HUDEP-2 (cell line): ENCODE measurements at regions not wholly inside any gene's neighbourhood (a gene's known extent, or its start where the extent isn't known, plus 50 kb on each side); places are given as distances from the start of the nearest gene placed in this dataset.
A peak's percentile ranks its signal among the peaks of the same experiment; 100 is the strongest.

Source experiments
- DNase-seq, 76 experiments: peaks; one replicate each; lab custom pipeline; 2025; ENCODE audit not compliant: unreplicated experiment in 76 of 76; lab: John Stamatoyannopoulos, UW

- peak in 63 of 76 experiments; percentile 6 to 81 (median 50) for DNase-seq
Measured at GRCh38 chr17:74089869-74090464, 113.5 kb upstream of the RPL38 start.

DNA sequence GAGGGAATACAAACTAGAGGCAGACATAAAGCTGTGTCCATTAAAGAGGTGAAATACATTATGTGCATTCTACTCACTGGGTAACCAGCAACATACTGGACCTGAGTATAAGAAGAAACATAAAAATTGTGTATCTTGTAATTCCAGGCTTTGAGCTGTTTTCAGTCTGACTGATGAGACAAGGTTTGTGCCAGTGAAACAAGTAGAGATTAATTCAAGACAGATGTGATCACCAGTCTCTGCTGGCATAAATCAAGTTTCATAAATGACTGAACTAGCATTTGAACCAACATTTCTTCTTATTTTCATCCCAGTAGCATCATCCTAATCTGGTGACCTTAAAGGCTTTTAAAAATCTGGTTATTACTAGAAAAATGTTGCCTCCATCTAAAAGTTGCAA lies 108.8 kb upstream of the RPL38 start:
- no peak for DNase-seq

GRCh38 chr17:74096456-74096855 lies 107.0 kb upstream of the RPL38 start:
- no peak for DNase-seq

DNA sequence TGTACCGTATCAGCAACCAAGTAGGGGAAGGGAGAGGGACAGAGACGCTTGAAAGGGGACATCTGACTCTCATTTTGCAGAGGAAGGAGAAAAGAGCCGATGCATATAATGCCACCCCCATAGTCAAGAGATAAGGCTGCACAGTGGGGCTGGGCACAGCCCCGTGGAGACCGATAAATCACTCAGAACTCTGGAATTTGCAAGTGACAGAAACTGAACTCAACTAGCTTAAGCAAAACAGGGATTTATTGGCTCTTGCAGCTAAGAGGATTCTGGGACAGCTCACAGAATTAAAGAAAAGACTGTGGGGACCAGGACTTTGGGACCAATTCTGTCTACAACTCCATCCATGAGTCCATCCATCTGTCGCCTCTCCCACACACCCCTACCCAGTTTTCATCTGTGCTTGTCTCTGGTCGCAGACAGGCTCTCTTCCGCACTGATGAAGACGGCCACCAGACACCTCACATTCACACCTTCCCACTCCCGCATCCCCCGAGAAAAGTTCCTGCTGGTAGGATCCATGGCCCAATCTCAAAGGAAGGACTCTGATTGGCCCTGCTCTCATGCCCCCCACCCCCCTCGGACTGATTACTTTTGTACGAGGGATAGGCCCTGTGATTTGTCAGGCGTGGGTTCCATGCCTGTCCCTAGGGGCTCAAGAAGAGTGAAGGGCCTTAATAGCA lies 105.9 kb upstream of the RPL38 start:
- no peak for DNase-seq

- no peak for DNase-seq
Measured at GRCh38 chr17:74098136-74099024, 105.1 kb upstream of the RPL38 start.

DNA sequence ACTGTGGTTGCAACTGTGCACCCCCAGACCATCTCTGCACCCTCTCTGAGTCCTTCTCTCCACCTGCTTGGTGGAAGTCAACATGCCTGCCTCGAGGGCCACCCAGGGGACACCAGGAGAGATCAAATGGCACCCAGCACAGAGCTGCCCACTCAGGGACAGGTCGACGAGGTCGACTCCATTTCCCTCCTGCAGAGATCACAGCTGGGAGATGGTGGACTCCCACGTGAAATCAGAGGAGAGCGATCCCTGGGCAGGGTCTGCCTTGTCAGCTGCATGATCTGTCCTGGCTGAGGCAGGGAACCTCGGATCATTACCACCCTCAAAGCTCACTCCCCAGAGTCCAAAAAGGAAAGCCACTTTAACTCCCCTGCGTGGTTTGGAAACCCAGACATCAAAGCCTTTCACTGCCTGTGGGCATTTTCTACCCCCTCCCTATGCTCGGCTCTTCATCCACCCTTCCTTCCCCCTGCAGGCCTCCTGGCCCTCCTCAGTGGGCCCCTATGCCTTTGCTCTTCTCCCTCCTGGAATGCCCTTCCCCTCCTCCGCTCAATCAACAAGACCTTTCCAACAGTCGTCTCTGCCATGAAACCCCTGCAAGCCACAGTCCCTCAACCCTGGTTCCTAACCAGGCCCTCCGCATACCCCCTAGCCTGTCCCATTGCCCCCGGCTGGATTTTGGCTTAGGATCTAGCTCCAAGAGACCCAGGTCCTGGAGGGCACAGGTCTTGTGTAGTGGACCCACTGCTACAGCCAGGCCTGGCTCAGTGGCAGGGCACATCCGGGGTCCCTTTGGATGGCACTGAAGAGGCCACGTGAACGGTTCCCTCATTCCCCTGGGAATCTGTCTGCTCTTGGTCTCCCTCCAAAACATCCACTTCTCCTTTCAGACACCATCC lies 103.8 kb upstream of the RPL38 start:
- DNase-seq: no peak

- no peak for DNase-seq
Measured at GRCh38 chr17:74104921-74105320, 98.6 kb upstream of the RPL38 start.

DNA sequence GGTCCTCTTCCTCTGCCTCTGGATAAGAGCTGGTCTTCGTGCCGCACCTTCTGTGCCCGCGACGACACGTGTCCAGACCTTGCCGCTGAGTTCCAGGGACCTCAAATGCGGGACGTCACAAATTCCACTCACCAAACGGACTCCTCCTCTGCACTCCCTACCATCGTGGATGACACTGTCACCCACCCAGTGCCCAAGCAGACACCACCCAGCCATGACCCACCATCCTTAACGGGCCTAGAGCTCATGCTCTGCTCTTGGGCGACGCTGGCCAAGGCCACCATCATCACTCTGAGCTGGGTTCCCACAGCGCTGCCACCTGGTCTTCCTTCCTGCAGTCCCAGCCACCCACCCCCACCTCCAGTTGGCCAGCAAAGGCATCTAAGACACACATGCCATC lies 96.4 kb upstream of the RPL38 start:
- DNase-seq: no peak

DNA sequence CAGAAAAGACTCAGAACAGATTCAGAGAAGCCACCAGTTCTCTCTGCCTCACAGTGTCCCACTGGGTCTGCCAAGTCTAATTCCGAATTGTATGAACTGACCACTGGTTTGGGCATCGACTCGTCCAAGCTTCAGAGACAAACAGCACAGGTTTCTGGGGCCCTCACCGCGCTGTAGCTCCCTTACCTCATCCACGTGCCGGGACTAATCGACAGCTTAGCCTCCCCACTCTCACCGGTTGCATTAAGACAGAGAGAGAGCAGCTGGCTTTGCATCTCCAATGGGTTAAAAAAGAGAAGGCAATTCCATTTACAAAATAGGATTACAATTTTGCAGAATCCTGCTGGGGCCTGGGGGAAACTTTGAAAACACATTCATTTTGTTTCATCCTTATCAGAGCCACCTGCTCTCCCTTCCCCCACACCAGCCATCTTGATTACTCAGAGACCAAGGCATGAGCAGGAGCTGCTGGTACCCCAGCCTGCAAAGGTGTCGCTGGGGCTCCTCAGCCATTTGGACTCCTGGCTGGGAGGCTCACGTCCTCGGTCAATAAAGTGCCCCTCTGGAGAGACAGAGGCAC lies 95.3 kb upstream of the RPL38 start:
- DNase-seq: no peak

- no peak for DNase-seq
Measured at GRCh38 chr17:74110467-74110866, 93.0 kb upstream of the RPL38 start.

DNA sequence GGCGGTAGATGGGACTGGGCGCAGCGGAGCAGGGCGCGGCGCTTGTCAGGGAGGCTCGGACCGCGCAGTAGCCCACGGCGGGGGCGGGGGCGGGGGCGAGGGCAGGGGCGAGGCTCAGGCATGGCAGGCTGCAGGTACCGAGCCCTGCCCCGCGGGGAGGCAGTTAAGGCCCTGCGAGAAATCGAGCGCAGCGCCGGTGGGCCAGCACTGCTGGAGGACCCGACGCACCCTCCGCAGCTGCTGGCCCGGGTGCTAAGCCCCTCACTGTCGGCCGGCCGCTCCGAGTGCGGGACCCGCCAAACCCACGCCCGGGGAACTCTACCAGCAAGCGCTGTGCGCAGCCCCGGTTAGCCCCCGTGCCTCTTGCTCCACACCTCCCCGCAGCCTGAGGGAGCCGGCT lies 90.2 kb upstream of the RPL38 start:
- DNase-seq: no peak

- no peak for DNase-seq
Measured at GRCh38 chr17:74113952-74114351, 89.5 kb upstream of the RPL38 start.

GRCh38 chr17:74114881-74115470 lies 88.5 kb upstream of the RPL38 start:
- no peak for DNase-seq

- DNase-seq: no peak
Measured at GRCh38 chr17:74115586-74115985, 87.9 kb upstream of the RPL38 start.

- DNase-seq: no peak
Measured at GRCh38 chr17:74116087-74116717, 87.3 kb upstream of the RPL38 start.

- DNase-seq: no peak
Measured at GRCh38 chr17:74117087-74117698, 86.3 kb upstream of the RPL38 start.

DNA sequence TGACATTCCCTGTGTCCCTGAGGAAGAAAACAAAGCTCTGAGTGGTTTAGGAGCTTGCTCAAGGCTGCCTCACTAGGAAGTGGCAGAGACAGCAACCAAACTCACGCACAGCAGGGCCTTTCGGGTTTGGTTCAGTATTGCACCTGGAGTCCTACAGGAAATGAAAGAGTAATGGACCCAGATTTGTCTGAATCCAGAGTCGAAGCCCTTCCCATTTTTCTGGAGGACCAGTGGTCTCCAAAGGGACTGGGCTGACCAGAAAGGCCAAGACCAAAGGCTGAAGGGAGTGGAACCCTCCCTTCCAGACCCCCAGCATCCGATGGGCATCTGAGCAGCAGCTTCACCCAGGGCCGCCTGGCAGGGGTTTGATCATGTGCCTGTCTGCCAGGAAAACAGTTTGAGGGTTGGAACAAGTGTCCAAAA lies 85.5 kb upstream of the RPL38 start:
- DNase-seq: no peak

- no peak for DNase-seq
Measured at GRCh38 chr17:74118504-74118903, 85.0 kb upstream of the RPL38 start.

DNA sequence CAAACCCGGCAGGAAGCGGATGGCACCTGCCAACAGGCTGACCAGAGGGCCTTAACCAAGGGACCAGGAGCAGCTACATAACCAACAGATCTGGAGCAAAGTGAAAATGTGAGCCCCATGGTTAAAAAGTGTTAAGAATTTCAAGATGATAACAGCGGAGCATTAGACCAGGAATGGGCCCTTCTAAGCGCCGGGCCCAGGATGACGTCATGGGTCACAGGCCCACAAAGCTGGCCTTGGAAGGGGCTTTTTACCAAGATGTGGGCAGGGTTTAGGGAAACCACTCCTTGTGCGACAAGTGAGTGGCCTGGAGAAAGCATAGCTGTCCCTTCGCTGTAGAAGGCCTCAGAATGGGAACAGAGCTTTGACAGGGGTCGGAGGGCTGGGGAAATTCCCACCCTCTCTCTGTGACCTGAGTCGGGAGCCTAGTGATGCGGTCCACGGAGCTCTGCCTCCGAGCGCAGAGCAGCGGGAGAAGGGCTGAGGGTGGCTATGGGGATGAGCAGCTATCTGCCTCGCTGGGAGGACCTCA lies 84.4 kb upstream of the RPL38 start:
- no peak for DNase-seq
